ENCODE measurements at regions not wholly inside any gene's neighbourhood (a gene's known extent, or its start where the extent isn't known, plus 50 kb on each side); places are given as distances from the start of the nearest gene placed in this dataset.

- H3F3A ChIP-seq (ENCODE audit: low read length, unreplicated experiment), result no peaks in the 10 kb centered on the region
- ChIA-PET POLR2A (ENCODE audit: unreplicated experiment) (no interaction called here), CTCF (no interaction called here)
- H3K4me3 ChIP-seq (ENCODE audit: low read length), result no peak overlapping the region
- H3K9ac ChIP-seq (ENCODE audit: low read length), result no peak overlapping the region
- no peak overlapping the region for H2AFZ ChIP-seq (ENCODE audit: low read length)
- TF ChIP-seq CTCF (conservative IDR thresholded peaks at IDR 0.05; ENCODE audit: low read depth, low read length), result no peak
- no peak for TF ChIP-seq EZH2 (IDR thresholded peaks at IDR 0.05; ENCODE audit: low read length, unreplicated experiment)
- no peak for TF ChIP-seq EZH2phosphoT487 (IDR thresholded peaks at IDR 0.05; ENCODE audit: borderline replicate concordance, low read length)
- H3K27me3 ChIP-seq (ENCODE audit: low read length), result peaks cover 49% of the 10 kb centered on the region
- no peaks in the 10 kb centered on the region for H3K4me1 ChIP-seq (ENCODE audit: insufficient read depth, low read length)
- no peaks in the 10 kb centered on the region for H3K36me3 ChIP-seq (ENCODE audit: low read depth, low read length)
- H3K9me2 ChIP-seq (replicated peaks; ENCODE audit: low read length), result no peaks in the 10 kb centered on the region
- H3K79me2 ChIP-seq (ENCODE audit: low read length), result no peaks in the 10 kb centered on the region
- DNase-seq, result no peak
- no peak for ATAC-seq
- no TSS peak for BruUV-seq (replicated peaks)
- H3K9me3 ChIP-seq (ENCODE audit: low read length), result no peaks in the 10 kb centered on the region
- no peaks in the 10 kb centered on the region for H4K20me1 ChIP-seq (ENCODE audit: low read length)
- no peak overlapping the region for H3K4me2 ChIP-seq (ENCODE audit: low read length)
- H3K27ac ChIP-seq (ENCODE audit: low read length), result no peak overlapping the region
- intact Hi-C loops (cut with micrococcal nuclease), result no loop called here
Measured at GRCh38 chr14:26217778-26218177, 380.1 kb downstream of the NOVA1 start.

GRCh38 chr14:26216786-26217185 is 381.0 kb downstream of the NOVA1 start:
- H3K9me3 ChIP-seq (ENCODE audit: low read length), result no peaks in the 10 kb centered on the region
- ChIA-PET POLR2A (ENCODE audit: unreplicated experiment) (no interaction called here), CTCF (no interaction called here)
- no peak overlapping the region for H3K9ac ChIP-seq (ENCODE audit: low read length)
- H3K9me2 ChIP-seq (replicated peaks; ENCODE audit: low read length), result no peaks in the 10 kb centered on the region
- no TSS peak for BruUV-seq (replicated peaks)
- no peak overlapping the region for H3K4me2 ChIP-seq (ENCODE audit: low read length)
- TF ChIP-seq CTCF (conservative IDR thresholded peaks at IDR 0.05; ENCODE audit: low read depth, low read length), result no peak
- no peak for TF ChIP-seq EZH2phosphoT487 (IDR thresholded peaks at IDR 0.05; ENCODE audit: borderline replicate concordance, low read length)
- no peak for TF ChIP-seq EZH2 (IDR thresholded peaks at IDR 0.05; ENCODE audit: low read length, unreplicated experiment)
- H3K36me3 ChIP-seq (ENCODE audit: low read depth, low read length), result no peaks in the 10 kb centered on the region
- no peaks in the 10 kb centered on the region for H3F3A ChIP-seq (ENCODE audit: low read length, unreplicated experiment)
- H3K27me3 ChIP-seq (ENCODE audit: low read length), result peaks cover 53% of the 10 kb centered on the region
- no peaks in the 10 kb centered on the region for H3K79me2 ChIP-seq (ENCODE audit: low read length)
- ATAC-seq, result no peak
- no peak overlapping the region for H3K4me3 ChIP-seq (ENCODE audit: low read length)
- H3K4me1 ChIP-seq (ENCODE audit: insufficient read depth, low read length), result no peaks in the 10 kb centered on the region
- no peak overlapping the region for H3K27ac ChIP-seq (ENCODE audit: low read length)
- no peaks in the 10 kb centered on the region for H4K20me1 ChIP-seq (ENCODE audit: low read length)
- intact Hi-C loops (cut with micrococcal nuclease), result no loop called here
- DNase-seq, result no peak
- H2AFZ ChIP-seq (ENCODE audit: low read length), result no peak overlapping the region

- DNase-seq (no peak), ATAC-seq (no peak)
- no peak overlapping the region for H3K4me2 ChIP-seq (ENCODE audit: low read length)
- no peaks in the 10 kb centered on the region for H3K9me2 ChIP-seq (replicated peaks; ENCODE audit: low read length)
- no peak overlapping the region for H3K9ac ChIP-seq (ENCODE audit: low read length)
- no peak overlapping the region for H3K4me3 ChIP-seq (ENCODE audit: low read length)
- H3F3A ChIP-seq (ENCODE audit: low read length, unreplicated experiment), result no peaks in the 10 kb centered on the region
- no peak overlapping the region for H2AFZ ChIP-seq (ENCODE audit: low read length)
- CTCF ChIA-PET, result no interaction called here
- H3K27ac ChIP-seq (ENCODE audit: low read length), result no peak overlapping the region
- no peak for TF ChIP-seq EZH2 (IDR thresholded peaks at IDR 0.05; ENCODE audit: low read length, unreplicated experiment)
- no peak for TF ChIP-seq EZH2phosphoT487 (IDR thresholded peaks at IDR 0.05; ENCODE audit: borderline replicate concordance, low read length)
- POLR2A ChIA-PET (ENCODE audit: unreplicated experiment), result no interaction called here
- H3K79me2 ChIP-seq (ENCODE audit: low read length), result no peaks in the 10 kb centered on the region
- no TSS peak for BruUV-seq (replicated peaks)
- no peaks in the 10 kb centered on the region for H4K20me1 ChIP-seq (ENCODE audit: low read length)
- no peaks in the 10 kb centered on the region for H3K36me3 ChIP-seq (ENCODE audit: low read depth, low read length)
- H3K9me3 ChIP-seq (ENCODE audit: low read length), result no peaks in the 10 kb centered on the region
- H3K27me3 ChIP-seq (ENCODE audit: low read length), result peaks cover 63% of the 10 kb centered on the region
- intact Hi-C loops (cut with micrococcal nuclease), result no loop called here
- no peaks in the 10 kb centered on the region for H3K4me1 ChIP-seq (ENCODE audit: insufficient read depth, low read length)
Measured at GRCh38 chr14:26213846-26214575, 383.8 kb downstream of the NOVA1 start.
